BE2C (cell line): ENCODE measurements at regions not wholly inside any gene's neighbourhood (a gene's known extent, or its start where the extent isn't known, plus 50 kb on each side); places are given as distances from the start of the nearest gene placed in this dataset.

Source experiments
- DNase-seq: peaks from one replicate; pipeline ENCODE4 v3.0.0-alpha.2; 2020
- H3K27me3 ChIP-seq: fragments of 250-450 bp; sonication (Bioruptor Pico); 2 replicates; pipeline ENCODE4 v1.5.1; 2020; ENCODE audit warnings: mild to moderate bottlenecking
- H3K36me3 ChIP-seq: fragments of 250-450 bp; sonication (Bioruptor Pico); 2 replicates; pipeline ENCODE4 v1.5.1; 2020; ENCODE audit warnings: mild to moderate bottlenecking
- H3K4me1 ChIP-seq: fragments of 250-450 bp; sonication (Bioruptor Pico); 2 replicates; pipeline ENCODE4 v1.5.1; 2020
- H3K4me3 ChIP-seq: 2 replicates; pipeline ENCODE4 v1.5.1; 2011; ENCODE audit warnings: low read depth, low read length
- H3K9me3 ChIP-seq: fragments of 250-450 bp; sonication (Bioruptor Pico); 2 replicates; pipeline ENCODE4 v1.5.1; 2020
- TF ChIP-seq, protein P1 (sequence below): IDR thresholded peaks from 2 replicates; pipeline ENCODE4 v1.5.1; 2012; ENCODE audit warnings: mild to moderate bottlenecking, low read depth, low read length

- Histone ChIP-seq H3K4me3 (no peak overlapping the region), H3K27me3 (no peaks in the 10 kb centered on the region), H3K4me1 (no peaks in the 10 kb centered on the region), H3K36me3 (no peaks in the 10 kb centered on the region), H3K9me3 (no peaks in the 10 kb centered on the region)
- TF ChIP-seq, protein P1, sequence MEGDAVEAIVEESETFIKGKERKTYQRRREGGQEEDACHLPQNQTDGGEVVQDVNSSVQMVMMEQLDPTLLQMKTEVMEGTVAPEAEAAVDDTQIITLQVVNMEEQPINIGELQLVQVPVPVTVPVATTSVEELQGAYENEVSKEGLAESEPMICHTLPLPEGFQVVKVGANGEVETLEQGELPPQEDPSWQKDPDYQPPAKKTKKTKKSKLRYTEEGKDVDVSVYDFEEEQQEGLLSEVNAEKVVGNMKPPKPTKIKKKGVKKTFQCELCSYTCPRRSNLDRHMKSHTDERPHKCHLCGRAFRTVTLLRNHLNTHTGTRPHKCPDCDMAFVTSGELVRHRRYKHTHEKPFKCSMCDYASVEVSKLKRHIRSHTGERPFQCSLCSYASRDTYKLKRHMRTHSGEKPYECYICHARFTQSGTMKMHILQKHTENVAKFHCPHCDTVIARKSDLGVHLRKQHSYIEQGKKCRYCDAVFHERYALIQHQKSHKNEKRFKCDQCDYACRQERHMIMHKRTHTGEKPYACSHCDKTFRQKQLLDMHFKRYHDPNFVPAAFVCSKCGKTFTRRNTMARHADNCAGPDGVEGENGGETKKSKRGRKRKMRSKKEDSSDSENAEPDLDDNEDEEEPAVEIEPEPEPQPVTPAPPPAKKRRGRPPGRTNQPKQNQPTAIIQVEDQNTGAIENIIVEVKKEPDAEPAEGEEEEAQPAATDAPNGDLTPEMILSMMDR: no peak
- no peak for DNase-seq
These were observed 147.8 kb upstream of the ZNF236 start for GRCh38 chr18:76674596-76674995.

DNA sequence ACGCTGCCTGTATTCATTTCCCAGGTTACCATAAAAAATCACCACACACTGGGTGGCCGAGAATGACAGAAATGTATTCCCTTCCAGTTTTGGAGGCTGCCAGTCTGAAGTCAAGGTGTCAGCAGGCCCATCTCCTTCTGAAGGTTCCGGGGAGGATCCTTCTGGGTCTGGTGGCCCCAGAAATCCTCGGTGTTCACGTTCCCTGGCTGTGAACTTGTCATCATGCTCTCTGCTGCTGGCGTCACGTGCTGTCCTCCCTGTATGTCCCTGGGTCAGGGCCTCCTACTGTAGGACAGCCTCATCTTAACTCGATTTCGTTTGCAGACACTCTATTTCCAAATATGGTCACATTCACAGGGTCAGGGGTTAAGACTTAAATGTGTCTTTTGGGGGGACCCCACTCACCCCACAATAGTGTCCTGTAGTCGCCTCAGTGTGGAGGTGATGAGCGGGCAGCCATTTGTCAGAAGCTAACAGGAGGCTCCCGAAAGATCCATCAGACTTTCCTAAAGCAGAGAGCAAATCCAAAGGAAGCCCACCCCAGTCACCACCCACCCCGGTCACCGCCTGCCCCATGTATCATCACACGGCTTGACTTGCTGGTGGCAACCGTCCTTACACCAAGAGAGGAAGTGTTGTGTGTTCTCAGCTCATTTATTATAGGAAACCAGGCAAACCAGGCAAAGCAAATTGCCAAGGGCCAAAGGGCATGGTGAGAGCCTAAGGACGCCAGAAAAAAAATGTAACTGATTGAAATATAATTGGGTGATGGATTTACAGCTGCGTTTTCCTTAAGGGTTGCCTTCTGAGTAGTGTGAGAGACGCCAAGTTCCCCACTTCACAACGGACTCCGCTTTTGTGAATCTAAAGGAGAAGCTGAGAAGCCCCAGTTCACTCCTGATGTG, 148.8 kb upstream of the ZNF236 start:
- no peak for DNase-seq
- Histone ChIP-seq H3K27me3 (no peaks in the 10 kb centered on the region), H3K4me3 (no peak overlapping the region), H3K4me1 (no peaks in the 10 kb centered on the region), H3K9me3 (no peaks in the 10 kb centered on the region), H3K36me3 (no peaks in the 10 kb centered on the region)
- TF ChIP-seq, protein P1: no peak

DNA sequence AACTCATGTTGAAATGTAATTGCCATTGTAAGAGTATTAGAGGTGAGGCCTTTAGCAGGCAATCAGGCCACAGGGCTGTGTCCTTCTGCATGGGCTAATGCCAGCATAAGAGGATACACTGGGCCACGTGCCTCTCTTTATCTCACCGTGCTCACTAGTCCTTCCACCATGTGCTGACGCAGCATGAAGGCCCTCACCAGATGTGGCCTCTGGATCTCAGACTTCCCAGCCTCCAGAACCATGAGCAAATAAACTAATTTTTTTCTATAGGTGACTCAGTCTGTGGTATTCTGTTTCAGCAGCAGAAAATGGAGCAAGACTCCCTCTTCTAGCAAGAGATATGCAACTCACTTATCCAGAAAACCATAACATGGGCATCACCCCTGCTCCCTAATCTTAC, 149.7 kb upstream of the ZNF236 start:
- Histone ChIP-seq H3K4me3 (no peak overlapping the region), H3K9me3 (no peaks in the 10 kb centered on the region), H3K4me1 (no peaks in the 10 kb centered on the region), H3K27me3 (no peaks in the 10 kb centered on the region), H3K36me3 (no peaks in the 10 kb centered on the region)
- no peak for DNase-seq
- TF ChIP-seq, protein P1: no peak

DNA sequence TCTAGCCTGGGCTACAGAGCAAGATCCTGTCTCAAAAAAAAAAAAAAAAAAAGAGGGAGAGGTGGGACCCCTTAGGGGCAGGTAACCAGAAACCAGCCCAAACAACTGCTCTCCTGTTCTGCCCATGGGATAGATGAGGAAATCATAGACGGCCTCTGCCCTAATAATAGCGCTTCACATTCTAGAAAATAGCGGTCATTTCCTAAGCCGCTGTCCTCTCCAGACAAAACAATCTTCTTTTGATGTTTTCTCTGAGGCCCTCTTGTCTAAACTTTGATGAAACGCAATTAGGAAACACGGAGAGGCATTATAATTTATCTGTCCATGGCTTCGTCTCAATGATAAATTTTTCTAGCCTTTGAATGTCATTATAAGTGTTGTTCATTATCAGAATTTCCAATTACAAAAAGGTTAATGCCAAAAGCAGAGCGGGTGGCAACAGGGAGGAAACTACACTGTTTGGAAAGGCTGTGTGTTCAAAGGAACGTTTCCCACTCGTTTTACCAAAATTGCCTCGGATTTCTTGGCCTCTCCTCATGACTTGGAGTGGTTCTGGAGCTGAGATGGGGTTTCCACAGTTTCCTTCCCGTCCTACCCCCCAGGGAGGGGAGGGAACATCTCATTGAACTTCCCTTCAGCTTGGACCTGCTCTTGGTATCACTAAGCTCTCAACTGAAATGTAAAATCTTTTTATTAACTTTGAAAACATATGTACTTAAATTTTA, 151.6 kb upstream of the ZNF236 start:
- Histone ChIP-seq H3K4me3 (no peak overlapping the region), H3K27me3 (no peaks in the 10 kb centered on the region), H3K36me3 (no peaks in the 10 kb centered on the region), H3K9me3 (no peaks in the 10 kb centered on the region), H3K4me1 (no peaks in the 10 kb centered on the region)
- DNase-seq: no peak
- TF ChIP-seq, protein P1: no peak

DNA sequence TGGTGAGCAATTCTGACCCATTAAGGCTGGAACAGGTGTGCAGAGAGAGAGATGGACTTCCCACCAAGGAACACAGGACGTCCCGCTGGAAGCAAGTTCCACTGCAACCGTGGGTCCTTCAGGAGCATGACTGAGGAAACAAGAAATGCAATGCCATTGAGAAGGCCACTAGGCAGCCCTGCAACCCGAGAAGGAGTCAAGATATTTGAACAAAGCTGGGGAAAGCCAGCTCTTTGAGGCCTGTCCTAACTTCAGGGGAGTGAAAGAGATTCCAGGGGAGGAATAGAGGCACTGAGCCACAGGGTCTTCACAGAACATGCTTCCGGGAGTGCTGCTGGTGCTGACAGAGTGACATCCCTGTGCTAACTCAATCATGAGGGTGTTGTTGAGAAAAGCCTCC, 153.8 kb upstream of the ZNF236 start:
- no peak overlapping the region for H3K4me3 ChIP-seq
- no peaks in the 10 kb centered on the region for H3K36me3 ChIP-seq
- H3K9me3 ChIP-seq: no peaks in the 10 kb centered on the region
- H3K4me1 ChIP-seq: no peaks in the 10 kb centered on the region
- TF ChIP-seq, protein P1: no peak
- no peaks in the 10 kb centered on the region for H3K27me3 ChIP-seq
- no peak for DNase-seq

GRCh38 chr18:76668119-76668518, 154.2 kb upstream of the ZNF236 start:
- no peak overlapping the region for H3K4me3 ChIP-seq
- H3K27me3 ChIP-seq: no peaks in the 10 kb centered on the region
- no peak for DNase-seq
- H3K4me1 ChIP-seq: no peaks in the 10 kb centered on the region
- no peaks in the 10 kb centered on the region for H3K9me3 ChIP-seq
- TF ChIP-seq, protein P1: no peak
- H3K36me3 ChIP-seq: no peaks in the 10 kb centered on the region
